NCI-H146 (cell line): ENCODE measurements at regions not wholly inside any gene's neighbourhood (a gene's known extent, or its start where the extent isn't known, plus 50 kb on each side); places are given as distances from the start of the nearest gene placed in this dataset.

ENCODE experiments used
- DNase-seq: peaks from one replicate; lab custom pipeline; 2025; lab: John Stamatoyannopoulos, UW

DNA sequence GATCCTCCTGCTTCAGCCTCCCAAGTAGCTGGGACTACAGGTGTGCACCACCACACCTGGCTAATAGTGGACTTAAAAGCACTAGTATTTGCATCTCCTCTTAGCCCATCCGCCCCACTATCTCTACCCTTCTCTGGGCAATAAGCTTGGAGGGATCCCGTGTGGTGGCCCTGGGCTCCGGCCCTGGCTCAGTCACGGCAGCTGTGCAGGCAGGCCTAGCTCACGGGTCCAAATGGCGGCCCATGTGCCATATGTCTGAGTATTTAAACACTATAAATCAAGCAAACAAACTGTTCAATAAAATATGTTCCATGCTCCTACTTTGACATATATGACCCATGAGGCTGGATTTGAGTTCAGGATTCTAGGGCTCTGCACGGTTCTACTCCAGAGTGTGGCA lies 118.4 kb downstream of the BANF2 start:
- no peak for DNase-seq

DNA sequence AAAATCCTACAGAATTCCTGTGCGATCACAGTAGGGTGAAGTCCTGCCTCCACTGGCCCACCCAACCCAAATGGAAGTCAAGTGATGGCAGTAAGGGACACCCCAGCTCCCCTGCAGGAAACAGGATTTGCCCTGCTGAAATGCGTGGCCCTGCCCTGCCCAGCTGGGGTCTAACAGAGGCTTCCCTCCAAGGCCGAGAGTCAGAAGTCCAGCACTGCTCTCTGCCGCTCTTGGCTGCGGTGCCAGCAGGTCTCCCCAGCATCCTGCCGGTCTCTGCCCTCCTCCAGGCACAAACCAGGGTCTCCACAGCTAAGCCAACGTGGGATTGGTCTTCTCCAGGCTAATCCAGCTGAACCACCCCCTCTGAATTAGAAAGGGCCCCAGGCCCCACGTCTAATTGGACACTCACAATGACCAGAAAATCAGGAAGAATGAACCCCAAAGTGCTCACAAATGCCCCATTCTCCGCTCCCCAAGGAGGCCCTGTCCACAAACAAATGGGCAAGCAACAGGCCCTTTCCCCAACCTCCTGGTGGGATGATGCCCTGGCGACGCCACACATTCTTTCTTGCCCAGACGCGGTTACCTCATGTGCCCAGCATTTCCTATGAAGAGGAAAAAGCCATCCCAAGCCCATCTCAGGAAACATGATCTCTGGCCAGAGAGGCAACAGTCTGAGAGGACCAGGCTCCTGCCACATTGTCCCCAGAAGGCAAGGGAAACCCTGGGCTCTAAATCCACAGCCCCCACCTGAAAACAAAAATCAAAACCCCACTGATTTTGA lies 117.2 kb downstream of the BANF2 start:
- DNase-seq = no peak

DNA sequence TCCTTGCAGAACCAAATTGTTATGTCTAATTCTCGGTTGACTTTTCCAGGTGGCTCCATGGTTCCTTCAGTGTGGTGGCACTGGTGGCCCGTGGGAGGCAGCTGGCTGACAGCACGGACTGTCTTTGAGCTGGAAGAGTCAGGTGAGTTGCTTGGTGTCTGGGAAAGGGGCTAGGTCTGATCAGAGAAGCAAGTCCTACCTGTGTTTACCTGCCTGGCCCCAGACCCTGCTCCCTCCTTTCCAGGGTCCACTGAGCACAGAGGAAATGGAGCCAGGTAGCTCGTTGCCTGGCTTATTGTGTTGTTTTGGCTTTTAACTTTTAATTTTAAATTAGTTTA lies 111.8 kb downstream of the BANF2 start:
- no peak for DNase-seq

DNA sequence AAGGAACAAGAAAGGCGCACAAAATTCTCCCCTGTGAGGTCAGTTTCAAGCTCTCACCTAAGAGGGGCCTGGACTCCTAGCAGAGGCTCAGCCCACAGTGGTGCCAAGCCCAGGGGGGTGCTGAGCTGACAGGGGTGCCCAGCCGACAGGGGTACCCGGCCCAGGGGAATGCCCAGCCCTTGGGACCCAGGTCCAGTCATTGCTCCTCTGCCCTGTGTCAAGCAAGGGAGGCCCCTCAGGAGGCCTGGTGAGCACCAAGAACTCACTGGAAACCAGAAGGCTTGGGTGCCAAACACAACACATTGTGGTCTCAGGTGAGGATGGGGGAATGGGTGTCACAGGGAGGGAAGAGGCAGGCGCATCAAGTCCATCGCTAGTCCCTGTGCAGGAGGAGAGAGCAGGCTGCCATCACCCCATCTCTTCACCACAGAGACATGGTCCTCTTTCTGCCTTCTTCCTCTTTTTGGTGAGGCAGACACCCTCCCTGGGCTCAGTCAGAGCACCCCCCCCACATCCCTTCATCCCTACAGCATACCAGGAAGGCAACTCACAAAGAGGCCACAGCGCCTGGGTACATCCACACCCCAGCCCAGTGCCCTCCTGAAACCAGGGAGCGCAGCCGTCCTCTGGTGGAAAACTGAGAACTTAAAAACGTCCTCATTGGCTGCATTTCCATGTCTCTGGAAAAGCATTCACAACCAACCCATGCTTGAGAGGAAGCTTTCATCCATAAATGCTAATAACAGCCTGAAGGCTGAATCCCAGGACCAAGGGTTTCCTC lies 111.3 kb downstream of the BANF2 start:
- DNase-seq = no peak

DNA sequence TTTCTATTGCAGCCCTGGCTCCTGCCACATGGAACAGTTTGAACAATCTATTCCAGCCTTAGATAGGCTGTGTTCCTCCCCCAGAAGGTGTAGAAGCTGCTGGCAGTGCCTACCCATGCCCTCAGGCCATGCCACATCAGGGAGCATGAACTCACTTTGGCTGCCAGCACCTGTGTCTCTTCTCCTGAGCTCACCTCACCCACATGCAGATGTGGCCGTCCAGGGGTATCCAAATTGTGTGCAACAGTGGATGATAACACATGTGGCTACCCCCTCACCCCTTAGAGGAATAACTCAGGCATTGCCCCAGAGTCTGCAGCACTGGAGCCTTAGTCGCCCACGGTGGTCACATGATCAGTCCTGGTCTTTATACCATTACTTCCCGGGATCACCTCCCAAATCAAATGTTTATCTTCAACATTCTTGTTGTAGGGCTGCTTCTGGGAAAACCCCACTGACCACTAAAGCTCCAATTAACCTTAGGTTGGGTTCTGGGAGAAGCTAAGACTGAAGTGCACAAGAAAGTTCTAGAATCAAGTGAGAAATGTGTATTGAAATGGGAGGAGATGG lies 110.4 kb downstream of the BANF2 start:
- DNase-seq = no peak

DNA sequence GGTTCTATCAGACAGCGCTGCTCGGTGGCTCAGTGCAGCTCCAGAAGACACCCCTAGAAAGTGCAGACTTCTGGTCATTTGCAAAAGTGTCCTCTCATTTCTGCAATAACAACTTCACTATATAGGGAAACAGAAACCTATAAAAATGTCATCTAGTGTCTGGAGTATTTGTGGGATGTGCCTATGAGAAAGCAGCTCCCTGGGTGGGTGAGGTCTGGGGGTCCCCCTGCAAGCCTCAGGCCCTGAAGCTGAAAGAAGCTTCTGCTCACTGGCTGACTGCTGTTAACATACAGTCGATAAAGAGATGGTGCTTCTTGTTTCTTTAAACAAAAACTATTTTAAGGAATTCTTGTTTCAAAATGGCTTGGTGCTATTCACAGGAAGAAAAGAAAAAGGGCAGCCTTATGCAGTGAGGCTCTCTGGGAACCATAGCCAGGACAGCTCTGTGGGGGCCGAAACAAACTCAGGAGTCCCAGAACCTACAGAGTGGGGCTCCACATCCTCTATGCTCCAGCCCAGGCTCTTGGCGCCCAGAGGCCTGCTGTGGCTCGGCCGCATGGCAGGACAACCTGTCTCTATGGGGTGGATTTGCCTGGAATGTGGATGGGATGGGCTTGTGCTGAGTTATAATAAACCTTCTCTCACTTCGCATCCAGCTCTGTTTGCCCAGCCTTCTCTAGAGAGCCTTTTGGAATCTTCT lies 109.7 kb downstream of the BANF2 start:
- no peak for DNase-seq

DNA sequence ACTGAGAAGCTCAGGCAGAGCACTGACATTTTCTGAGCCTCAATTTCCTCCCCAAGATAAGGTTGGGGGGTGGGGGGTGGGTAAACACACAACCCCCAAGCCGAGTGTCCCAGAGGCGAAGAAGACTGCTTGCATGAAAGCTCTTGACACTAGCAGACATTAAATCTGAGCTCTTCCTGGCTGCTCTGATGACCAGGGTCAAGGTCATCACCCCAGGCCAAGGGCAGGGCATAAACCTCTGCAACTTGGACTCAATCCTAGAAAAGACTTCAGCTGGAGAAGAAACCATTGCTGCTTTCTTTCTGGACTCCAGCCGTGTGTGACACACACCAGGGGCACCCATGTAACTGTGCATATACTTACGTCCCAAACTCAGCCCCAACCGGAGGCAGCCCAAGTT lies 109.0 kb downstream of the BANF2 start:
- no peak for DNase-seq

DNA sequence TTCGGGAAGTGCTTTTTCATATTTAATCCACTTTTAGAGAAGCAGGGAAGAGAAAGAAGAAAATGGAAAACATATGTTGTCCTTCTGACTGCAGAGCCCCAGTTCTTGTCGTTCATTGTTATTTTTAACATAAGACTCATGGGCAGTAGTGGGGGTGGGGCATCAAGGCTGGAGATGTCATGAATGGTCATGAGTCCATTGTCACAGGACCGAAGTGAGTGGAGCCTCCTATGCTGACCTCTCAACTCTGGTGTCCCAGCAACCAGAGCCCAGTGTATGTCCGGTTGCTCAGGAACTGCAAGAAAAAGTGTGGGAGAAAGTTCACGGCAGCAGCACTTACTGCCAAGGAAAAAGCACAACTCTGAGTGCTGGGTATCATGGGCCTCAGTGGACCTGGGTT lies 108.6 kb downstream of the BANF2 start:
- no peak for DNase-seq

DNA sequence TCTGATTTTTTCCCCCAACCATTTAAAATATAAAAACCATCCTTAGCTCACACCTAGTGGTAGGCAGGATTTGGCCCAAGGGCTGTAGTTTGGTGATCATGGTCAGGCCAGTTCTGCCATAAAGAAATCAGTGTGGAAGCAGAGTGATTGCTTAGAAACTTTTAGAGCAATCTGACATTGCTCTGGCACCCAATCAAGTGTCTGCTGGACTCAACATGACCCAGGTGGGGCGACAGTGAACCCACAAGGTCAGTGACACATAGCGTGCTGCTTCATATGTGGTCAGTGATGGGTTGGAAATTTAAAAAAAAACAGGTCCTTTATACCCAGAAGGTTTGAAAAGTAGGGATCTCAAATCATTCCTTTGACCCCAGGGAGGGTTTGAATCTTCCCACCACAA lies 107.9 kb downstream of the BANF2 start:
- no peak for DNase-seq

DNA sequence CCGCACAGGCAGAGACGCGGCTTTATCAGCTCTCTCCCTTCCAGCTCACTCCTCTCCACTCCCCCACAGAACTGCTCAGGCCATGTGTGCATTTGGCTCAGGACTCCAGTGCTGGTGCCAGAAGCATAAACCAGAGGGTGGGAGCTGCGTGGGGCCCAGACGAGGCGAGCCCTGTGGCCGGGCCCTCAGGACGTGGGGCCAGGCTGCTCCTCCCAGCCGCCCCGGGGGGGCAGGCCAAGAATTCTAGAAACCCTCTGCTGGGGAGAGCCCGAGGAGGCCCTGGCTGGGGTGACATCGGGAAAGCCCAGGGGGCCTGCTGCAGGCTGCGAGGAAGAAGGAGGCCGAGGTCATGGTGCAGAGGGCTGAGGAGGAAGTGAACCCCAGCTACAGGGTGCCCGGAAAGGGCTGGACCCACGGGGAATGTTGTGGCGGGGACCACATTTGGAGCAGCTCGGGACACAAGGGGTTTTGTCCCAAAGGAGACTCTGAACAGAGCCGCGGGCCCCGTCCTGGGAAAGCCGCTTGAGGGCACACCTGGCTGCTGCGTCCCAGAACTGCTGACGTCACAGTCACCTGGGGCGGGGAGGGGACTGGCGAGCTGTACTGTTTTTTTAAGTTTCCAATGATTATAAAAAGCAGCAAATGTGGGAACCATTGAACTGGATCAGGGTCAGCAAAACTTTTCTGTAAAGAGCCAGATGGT lies 107.1 kb downstream of the BANF2 start:
- no peak for DNase-seq

DNA sequence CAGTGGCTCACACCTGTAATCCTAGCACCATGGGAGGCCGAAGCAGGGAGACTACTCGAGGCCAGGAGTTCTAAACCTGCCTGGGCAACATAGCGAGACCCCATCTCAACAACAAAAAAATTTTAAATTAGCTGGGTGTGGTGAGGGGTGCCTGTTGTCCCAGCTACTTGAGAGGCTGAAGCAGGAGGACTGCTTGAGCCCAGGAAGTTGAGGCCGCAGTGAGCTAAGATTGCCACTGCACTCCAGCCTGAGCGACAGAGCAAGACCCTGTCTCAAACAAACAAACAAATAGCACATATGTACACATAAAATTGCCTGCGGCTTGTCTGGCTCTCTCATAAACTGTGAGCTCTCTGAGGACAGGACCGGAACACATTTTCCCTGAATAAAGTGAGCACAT lies 106.3 kb downstream of the BANF2 start:
- DNase-seq = no peak

DNA sequence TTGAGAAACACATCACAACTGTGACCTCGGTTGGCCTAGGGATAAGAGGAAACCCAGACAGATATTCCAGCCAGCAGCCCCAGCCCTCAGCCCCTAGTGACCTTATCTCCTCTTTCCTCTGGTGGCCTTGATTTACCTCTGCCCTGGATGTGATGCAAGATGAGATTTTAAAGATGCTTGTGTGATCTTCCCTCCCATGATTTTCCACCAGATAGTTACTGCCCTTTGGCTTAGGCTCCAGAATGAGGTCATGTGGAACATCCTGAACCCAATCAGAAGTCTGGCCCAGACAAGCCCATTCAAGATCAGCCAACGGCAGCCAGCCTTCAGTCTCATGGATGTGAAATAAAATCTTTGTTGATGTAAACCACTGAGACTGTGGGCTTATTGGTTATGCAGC lies 104.0 kb downstream of the BANF2 start:
- DNase-seq = no peak

DNA sequence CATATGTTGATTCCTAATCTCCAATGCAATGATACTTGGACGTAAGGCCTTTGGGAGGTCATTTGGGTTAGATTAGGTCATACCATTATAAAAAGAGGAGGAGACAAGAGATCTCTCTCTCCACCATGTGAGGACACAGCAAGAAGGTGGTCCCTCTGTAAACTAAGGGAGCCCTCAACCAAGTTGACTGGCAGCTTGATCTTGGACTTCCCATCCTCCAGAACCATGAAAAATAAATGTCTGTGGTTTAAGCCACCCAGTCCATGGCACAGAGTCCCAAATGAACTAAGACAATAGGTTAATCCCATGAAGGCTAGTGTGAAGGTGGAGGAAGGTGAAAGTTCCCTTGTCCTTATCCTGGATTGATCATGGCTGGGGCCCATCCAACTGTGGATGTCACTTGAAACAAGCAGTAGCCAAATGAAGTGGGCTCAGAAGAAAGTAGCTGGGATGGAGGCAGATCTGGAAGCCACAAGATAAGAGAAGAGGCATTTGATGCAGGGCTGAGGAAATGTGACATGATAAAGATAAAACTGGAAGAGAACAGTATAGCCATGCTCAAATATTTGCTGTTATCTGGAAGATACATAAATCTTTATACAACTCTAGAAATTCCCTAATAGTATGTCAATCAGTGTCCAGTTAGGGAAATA lies 99.9 kb downstream of the BANF2 start:
- no peak for DNase-seq

DNA sequence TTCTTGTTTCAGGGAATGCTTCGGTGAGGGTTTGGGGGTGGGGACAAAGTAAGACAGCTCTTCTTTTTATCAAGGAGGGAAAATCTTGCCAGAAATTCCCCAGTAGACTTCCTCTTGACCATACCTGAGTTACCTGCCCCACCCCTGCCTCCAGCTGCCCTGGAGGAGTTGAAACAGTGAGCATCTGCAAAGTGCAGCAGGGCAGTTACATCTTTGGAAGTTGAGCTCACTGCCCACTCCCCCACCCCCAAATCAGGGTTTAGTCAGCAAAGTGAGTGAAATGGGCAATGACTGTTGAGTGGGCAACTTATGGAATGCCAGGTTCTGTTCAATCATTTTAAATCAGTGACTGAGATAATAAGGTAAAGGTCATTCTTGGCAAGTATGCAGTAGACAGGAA lies 98.8 kb downstream of the BANF2 start:
- DNase-seq = no peak

DNA sequence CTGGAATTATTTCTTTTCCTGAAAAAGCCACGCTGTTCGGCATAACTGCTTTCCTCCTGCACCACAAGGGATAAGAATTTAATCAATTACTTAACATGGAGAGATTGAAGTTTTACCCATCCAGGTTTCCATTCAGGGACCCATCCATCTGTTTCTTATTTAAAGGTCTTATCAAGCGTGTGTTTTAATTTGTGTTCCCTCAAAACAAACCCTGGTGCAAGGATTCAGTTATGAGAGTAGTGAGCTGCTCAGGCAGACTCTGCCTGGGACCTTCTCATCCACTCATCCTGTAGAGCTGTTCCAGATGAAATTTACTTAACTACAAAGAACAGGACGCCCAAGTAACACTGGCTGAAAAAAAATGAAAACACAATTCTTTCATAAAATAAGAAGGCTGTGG lies 97.8 kb downstream of the BANF2 start:
- DNase-seq = no peak

DNA sequence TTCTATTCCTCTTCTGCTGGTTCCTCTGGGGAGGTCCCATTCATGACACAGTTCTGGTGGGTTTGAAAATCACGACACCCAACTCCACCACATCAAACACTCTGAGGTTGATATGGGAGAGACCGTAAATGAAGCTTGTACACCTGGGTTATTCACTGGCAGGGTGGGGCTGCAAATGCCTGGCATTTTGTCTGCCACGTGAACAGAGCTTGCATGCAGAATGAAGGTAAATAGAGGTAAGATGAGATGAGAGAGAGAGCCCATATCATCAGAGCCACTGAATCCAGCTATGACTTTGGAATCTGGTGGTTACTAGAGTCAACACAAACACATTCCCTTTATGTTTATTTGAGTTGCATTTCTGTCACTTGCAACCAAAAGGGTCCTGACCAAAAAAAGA lies 97.4 kb downstream of the BANF2 start:
- DNase-seq = no peak

DNA sequence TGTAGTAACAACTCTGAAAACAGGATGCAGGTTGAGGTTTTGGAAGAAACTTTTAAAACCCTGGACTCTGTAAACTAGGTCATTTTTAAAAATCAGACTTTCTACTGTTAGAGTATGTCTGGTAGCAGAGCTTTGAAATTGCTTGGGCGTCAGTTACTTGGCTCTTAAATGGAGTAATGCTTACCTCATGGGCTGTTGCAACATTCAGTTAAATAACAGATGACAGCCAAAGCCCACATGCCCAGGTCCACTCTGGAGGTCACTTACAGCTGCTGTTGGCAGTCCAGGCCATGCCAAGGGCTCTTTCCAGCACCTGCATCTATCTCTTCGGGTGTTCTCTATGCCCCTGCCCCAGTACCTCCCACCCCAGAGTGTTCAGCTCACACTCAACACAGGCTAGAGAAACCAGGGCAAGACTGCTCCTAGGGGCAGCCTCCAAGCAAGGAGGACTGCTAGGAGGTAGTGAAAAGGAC lies 96.4 kb downstream of the BANF2 start:
- DNase-seq = no peak

DNA sequence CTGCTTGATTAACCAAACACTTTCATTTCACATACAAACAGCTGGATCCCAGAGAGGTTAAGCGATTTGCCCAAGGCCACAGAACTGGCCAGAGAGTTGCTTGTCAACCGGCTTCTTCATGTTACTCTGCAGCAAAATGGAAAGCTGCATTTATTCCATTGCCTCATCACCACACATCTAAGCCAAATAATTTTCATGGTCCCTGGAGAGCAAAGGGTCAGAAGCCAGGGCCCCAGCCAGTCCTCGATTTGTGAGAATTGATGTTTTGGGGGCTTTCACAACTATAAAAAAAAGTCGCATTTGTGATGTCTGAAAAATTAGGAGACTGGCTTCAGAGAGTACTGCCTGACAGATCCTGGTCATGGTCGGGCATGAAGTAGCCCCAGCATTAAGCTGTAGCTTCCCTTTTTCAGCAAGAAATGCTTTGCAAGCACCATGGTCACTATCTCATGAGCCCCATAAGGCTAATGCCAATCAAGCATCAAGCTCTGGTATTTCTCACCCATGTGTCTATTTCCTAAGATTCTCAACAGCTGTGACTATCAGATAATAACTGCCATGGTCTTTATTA lies 95.8 kb downstream of the BANF2 start:
- no peak for DNase-seq

DNA sequence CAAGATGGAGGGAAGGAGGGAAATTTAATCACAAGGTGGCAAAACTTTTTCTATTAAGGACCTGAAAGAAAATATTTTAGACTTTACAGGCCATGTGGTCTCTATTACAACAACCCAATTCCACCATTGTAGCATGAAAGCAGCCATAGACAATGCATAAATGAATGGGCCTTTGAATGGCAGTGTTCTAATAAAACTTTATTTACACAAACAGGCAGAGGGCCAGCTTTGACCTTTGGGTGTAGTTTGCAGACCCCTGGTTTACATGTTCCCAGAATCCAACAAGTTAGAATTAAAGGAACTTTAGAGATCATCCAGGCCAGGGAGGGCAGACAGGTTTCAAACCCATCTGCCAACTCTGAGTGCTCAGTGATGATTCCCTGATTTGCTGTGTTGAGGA lies 95.2 kb downstream of the BANF2 start:
- DNase-seq = no peak

DNA sequence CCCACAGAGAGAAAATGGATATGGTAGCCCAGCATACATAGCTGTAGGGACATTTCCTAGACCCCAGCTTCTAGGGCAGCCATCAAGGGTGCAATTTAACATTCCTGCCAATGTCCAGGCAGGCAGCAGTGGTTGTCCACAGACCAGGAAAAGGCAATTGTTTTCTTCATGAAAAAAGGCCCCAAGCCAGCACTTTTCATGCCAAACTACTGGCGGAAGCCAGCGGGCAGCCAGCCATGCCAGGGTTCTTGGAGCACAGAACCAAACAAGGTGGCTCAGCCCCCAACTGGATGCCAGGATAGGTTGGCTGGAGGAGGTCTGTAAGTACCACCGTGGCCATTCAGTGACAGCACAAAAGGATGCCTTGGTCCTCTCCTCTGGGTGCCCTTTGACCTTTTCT lies 94.6 kb downstream of the BANF2 start:
- no peak for DNase-seq

DNA sequence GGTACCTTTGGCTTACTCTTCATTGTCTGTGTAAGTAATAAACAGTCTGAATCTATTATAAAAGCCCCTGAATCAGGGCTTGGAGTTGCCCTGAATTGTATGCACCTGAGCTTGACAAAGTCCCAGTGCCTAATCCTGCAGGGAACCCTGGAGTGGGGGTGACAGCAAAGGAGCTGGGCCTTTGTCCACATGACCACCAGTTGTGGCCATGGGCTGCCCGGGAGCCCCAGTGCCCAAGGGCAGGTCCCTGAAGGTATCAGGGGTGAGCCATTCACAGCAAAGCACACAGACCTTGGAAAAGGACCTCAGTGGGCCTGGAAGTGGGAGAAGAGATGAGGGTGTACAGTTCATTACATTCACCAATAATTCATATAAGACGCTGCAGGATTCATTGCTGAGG lies 94.2 kb downstream of the BANF2 start:
- no peak for DNase-seq
